Panc1 (cell line): ENCODE measurements at regions not wholly inside any gene's neighbourhood (a gene's known extent, or its start where the extent isn't known, plus 50 kb on each side); places are given as distances from the start of the nearest gene placed in this dataset.

Experiments
- TCF7L2 ChIP-seq: IDR thresholded peaks from 2 replicates; pipeline ENCODE4 v1.6.1; 2011; ENCODE audit warnings: mild to moderate bottlenecking, low read depth, low read length, inconsistent platforms
- TF ChIP-seq, protein P1 (sequence below), 2 experiments: IDR thresholded peaks; 2 replicates each; pipeline ENCODE4 v1.6.1; 2011 to 2012; ENCODE audit warnings: low read depth in 2 of 2, control low read depth in 1 of 2, low read length in 1 of 2, mild to moderate bottlenecking in 1 of 2, moderate library complexity in 1 of 2; ENCODE audit not compliant: insufficient read depth in 1 of 2
- TF ChIP-seq, protein P2 (sequence below): fragments of 450-650 bp; IDR thresholded peaks from 2 replicates; pipeline ENCODE4 v1.5.1; 2017; ENCODE audit warnings: mild to moderate bottlenecking

DNA sequence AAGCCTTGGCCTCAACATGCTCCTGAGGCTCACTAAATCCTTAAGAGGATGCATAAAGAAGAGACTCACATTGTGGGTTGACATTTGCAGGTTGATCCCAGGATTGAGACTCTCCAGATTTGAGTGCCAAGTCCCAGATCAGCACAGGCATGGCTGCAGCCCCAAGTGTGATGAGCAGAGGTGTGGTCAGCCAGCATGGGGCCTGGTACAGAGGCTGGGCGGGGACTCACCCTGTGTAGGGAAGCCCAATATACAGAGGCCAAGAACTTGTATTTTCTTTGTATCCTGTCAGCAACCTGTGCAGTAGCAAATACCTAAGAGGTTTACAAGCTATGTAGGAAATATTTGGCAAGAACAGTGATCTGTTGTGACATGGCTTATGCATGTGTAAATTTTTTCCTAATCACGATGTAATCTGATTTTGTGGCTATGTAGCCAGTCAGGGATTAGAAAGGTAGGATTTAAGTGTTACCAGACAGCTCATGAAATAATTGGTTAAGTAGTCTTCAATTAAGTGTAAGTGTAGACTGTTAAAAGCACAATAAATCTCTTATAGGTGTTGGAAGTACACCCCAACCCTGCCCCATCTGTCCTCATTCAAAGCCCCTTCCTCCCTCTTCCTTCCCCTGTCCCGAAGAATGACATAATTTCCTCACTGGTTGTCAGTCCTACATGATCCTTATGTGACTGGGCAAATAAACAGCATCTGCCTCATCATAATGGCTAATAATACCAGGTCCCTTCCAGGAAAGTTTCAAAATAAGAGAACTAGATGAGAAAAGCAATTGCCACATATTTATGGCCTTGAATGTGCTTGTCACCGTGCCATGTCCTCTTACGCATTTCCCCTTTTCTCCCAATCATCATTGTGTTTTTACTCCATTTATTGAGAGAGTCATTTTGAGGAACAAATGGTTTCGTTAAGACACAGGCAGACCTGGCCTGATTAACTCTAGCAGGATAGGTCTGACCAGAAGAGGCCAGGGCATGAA, 120.9 kb downstream of the HLX start:
- TF ChIP-seq, protein P1, sequence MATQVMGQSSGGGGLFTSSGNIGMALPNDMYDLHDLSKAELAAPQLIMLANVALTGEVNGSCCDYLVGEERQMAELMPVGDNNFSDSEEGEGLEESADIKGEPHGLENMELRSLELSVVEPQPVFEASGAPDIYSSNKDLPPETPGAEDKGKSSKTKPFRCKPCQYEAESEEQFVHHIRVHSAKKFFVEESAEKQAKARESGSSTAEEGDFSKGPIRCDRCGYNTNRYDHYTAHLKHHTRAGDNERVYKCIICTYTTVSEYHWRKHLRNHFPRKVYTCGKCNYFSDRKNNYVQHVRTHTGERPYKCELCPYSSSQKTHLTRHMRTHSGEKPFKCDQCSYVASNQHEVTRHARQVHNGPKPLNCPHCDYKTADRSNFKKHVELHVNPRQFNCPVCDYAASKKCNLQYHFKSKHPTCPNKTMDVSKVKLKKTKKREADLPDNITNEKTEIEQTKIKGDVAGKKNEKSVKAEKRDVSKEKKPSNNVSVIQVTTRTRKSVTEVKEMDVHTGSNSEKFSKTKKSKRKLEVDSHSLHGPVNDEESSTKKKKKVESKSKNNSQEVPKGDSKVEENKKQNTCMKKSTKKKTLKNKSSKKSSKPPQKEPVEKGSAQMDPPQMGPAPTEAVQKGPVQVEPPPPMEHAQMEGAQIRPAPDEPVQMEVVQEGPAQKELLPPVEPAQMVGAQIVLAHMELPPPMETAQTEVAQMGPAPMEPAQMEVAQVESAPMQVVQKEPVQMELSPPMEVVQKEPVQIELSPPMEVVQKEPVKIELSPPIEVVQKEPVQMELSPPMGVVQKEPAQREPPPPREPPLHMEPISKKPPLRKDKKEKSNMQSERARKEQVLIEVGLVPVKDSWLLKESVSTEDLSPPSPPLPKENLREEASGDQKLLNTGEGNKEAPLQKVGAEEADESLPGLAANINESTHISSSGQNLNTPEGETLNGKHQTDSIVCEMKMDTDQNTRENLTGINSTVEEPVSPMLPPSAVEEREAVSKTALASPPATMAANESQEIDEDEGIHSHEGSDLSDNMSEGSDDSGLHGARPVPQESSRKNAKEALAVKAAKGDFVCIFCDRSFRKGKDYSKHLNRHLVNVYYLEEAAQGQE (IDR thresholded peaks at IDR 0.05; ENCODE audit: insufficient read depth in 1 of 2, low read depth in 2 of 2, low read length in 1 of 2) = no peak
- TF ChIP-seq, protein P2, sequence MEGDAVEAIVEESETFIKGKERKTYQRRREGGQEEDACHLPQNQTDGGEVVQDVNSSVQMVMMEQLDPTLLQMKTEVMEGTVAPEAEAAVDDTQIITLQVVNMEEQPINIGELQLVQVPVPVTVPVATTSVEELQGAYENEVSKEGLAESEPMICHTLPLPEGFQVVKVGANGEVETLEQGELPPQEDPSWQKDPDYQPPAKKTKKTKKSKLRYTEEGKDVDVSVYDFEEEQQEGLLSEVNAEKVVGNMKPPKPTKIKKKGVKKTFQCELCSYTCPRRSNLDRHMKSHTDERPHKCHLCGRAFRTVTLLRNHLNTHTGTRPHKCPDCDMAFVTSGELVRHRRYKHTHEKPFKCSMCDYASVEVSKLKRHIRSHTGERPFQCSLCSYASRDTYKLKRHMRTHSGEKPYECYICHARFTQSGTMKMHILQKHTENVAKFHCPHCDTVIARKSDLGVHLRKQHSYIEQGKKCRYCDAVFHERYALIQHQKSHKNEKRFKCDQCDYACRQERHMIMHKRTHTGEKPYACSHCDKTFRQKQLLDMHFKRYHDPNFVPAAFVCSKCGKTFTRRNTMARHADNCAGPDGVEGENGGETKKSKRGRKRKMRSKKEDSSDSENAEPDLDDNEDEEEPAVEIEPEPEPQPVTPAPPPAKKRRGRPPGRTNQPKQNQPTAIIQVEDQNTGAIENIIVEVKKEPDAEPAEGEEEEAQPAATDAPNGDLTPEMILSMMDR = 0 out of 2 replicates have a peak, but pooled peaks have one; percentile 5
- TF ChIP-seq TCF7L2 = no peak
